ENCODE measurements at regions not wholly inside any gene's neighbourhood (a gene's known extent, or its start where the extent isn't known, plus 50 kb on each side); places are given as distances from the start of the nearest gene placed in this dataset.

DNA sequence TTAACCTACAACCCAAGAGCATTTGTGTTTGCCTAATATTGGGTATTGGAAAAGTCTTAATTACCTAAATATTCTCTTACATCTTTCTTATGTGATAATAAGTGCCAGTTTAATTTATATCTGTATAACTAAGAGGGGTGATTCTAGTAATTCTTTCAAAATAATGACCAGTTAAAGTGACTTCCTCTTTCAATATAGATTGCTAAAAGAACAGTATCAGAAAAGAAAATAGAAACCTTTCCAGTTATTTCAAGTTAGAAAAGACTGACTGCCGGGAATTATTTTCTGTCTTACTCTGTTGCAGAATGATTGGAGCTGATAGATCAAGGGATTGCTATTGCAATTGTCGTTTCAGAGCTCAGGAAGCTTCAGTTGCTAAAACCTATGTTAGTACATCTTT, 525.0 kb upstream of the SEMA3D start:
- no peaks in the 10 kb centered on the region for H3K36me3 ChIP-seq (ENCODE audit: control insufficient read depth in 4 of 4, insufficient read depth in 3 of 4, low read depth in 1 of 4, low read length in 3 of 4)
- no peaks in the 10 kb centered on the region for H3K27me3 ChIP-seq (ENCODE audit: control insufficient read depth in 4 of 4, insufficient read depth in 4 of 4, low read length in 3 of 4)
- peaks cover 0 to 2% (median 0%) of the 10 kb centered on the region in 4 donors for H3K9me3 ChIP-seq (ENCODE audit: control insufficient read depth in 4 of 4, low read length in 3 of 4)
- no peak overlapping the region for H3K4me3 ChIP-seq (ENCODE audit: low read depth in 1 of 3, low read length in 3 of 3)
- 71% methylated on average over 2 of the region's 2 CpGs for WGBS
- H3K27ac ChIP-seq (ENCODE audit: low read depth in 1 of 2, low read length in 2 of 2): no peak overlapping the region
- TF ChIP-seq FOXA2 (IDR thresholded peaks at IDR 0.05) (no peak), EGR1 (IDR thresholded peaks at IDR 0.05; ENCODE audit: low read depth in 2 of 2) (no peak), TAF1 (conservative IDR thresholded peaks at IDR 0.05) (no peak), SP1 (IDR thresholded peaks at IDR 0.05) (no peak), RAD21 (IDR thresholded peaks at IDR 0.05) (no peak), NR2F2 (IDR thresholded peaks at IDR 0.05) (no peak), RXRA (IDR thresholded peaks at IDR 0.05) (no peak), YY1 (IDR thresholded peaks at IDR 0.05) (no peak), GABPA (IDR thresholded peaks at IDR 0.05 in 1 of 2, conservative IDR thresholded peaks at IDR 0.05 in 1 of 2) (no peak), JUND (IDR thresholded peaks at IDR 0.05) (no peak), FOXA1 (IDR thresholded peaks at IDR 0.05) (no peak), HNF4A (conservative IDR thresholded peaks at IDR 0.05) (no peak)
- TF ChIP-seq, protein P1, sequence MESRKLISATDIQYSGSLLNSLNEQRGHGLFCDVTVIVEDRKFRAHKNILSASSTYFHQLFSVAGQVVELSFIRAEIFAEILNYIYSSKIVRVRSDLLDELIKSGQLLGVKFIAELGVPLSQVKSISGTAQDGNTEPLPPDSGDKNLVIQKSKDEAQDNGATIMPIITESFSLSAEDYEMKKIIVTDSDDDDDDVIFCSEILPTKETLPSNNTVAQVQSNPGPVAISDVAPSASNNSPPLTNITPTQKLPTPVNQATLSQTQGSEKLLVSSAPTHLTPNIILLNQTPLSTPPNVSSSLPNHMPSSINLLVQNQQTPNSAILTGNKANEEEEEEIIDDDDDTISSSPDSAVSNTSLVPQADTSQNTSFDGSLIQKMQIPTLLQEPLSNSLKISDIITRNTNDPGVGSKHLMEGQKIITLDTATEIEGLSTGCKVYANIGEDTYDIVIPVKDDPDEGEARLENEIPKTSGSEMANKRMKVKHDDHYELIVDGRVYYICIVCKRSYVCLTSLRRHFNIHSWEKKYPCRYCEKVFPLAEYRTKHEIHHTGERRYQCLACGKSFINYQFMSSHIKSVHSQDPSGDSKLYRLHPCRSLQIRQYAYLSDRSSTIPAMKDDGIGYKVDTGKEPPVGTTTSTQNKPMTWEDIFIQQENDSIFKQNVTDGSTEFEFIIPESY (IDR thresholded peaks at IDR 0.05): no peak
- TF ChIP-seq, protein P2, sequence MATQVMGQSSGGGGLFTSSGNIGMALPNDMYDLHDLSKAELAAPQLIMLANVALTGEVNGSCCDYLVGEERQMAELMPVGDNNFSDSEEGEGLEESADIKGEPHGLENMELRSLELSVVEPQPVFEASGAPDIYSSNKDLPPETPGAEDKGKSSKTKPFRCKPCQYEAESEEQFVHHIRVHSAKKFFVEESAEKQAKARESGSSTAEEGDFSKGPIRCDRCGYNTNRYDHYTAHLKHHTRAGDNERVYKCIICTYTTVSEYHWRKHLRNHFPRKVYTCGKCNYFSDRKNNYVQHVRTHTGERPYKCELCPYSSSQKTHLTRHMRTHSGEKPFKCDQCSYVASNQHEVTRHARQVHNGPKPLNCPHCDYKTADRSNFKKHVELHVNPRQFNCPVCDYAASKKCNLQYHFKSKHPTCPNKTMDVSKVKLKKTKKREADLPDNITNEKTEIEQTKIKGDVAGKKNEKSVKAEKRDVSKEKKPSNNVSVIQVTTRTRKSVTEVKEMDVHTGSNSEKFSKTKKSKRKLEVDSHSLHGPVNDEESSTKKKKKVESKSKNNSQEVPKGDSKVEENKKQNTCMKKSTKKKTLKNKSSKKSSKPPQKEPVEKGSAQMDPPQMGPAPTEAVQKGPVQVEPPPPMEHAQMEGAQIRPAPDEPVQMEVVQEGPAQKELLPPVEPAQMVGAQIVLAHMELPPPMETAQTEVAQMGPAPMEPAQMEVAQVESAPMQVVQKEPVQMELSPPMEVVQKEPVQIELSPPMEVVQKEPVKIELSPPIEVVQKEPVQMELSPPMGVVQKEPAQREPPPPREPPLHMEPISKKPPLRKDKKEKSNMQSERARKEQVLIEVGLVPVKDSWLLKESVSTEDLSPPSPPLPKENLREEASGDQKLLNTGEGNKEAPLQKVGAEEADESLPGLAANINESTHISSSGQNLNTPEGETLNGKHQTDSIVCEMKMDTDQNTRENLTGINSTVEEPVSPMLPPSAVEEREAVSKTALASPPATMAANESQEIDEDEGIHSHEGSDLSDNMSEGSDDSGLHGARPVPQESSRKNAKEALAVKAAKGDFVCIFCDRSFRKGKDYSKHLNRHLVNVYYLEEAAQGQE (IDR thresholded peaks at IDR 0.05): no peak
- TF ChIP-seq, protein P3, sequence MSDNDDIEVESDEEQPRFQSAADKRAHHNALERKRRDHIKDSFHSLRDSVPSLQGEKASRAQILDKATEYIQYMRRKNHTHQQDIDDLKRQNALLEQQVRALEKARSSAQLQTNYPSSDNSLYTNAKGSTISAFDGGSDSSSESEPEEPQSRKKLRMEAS (IDR thresholded peaks at IDR 0.05): no peak
- TF ChIP-seq, protein P4, sequence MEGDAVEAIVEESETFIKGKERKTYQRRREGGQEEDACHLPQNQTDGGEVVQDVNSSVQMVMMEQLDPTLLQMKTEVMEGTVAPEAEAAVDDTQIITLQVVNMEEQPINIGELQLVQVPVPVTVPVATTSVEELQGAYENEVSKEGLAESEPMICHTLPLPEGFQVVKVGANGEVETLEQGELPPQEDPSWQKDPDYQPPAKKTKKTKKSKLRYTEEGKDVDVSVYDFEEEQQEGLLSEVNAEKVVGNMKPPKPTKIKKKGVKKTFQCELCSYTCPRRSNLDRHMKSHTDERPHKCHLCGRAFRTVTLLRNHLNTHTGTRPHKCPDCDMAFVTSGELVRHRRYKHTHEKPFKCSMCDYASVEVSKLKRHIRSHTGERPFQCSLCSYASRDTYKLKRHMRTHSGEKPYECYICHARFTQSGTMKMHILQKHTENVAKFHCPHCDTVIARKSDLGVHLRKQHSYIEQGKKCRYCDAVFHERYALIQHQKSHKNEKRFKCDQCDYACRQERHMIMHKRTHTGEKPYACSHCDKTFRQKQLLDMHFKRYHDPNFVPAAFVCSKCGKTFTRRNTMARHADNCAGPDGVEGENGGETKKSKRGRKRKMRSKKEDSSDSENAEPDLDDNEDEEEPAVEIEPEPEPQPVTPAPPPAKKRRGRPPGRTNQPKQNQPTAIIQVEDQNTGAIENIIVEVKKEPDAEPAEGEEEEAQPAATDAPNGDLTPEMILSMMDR (IDR thresholded peaks at IDR 0.05; ENCODE audit: low read depth, low read length, missing input control): no peak
- H3K4me1 ChIP-seq (ENCODE audit: control insufficient read depth in 4 of 4, insufficient read depth in 4 of 4, low read length in 3 of 4): no peaks in the 10 kb centered on the region
- DNase-seq (ENCODE audit: low spot score): no peak
- H3K9ac ChIP-seq (ENCODE audit: low read depth in 1 of 2, low read length in 2 of 2): no peak overlapping the region

- no peak for TF ChIP-seq HNF4A (conservative IDR thresholded peaks at IDR 0.05)
- no peak for TF ChIP-seq EGR1 (IDR thresholded peaks at IDR 0.05; ENCODE audit: low read depth in 2 of 2)
- TF ChIP-seq, protein P3 (IDR thresholded peaks at IDR 0.05): no peak
- no peak for TF ChIP-seq FOXA1 (IDR thresholded peaks at IDR 0.05)
- no peak for TF ChIP-seq RXRA (IDR thresholded peaks at IDR 0.05)
- TF ChIP-seq JUND (IDR thresholded peaks at IDR 0.05): no peak
- TF ChIP-seq FOXA2 (IDR thresholded peaks at IDR 0.05): no peak
- TF ChIP-seq YY1 (IDR thresholded peaks at IDR 0.05): no peak
- TF ChIP-seq, protein P5, sequence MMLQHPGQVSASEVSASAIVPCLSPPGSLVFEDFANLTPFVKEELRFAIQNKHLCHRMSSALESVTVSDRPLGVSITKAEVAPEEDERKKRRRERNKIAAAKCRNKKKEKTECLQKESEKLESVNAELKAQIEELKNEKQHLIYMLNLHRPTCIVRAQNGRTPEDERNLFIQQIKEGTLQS (IDR thresholded peaks at IDR 0.05): no peak
- TF ChIP-seq, protein P4 (IDR thresholded peaks at IDR 0.05; ENCODE audit: low read depth, low read length, missing input control): no peak
- Histone ChIP-seq H3K27me3 (ENCODE audit: control insufficient read depth in 4 of 4, insufficient read depth in 4 of 4, low read length in 3 of 4) (no peaks in the 10 kb centered on the region), H3K9me3 (ENCODE audit: control insufficient read depth in 4 of 4, low read length in 3 of 4) (peaks cover 0 to 2% (median 0%) of the 10 kb centered on the region in 4 donors), H3K27ac (ENCODE audit: low read depth in 1 of 2, low read length in 2 of 2) (no peak overlapping the region), H3K9ac (ENCODE audit: low read depth in 1 of 2, low read length in 2 of 2) (no peak overlapping the region), H3K4me3 (ENCODE audit: low read depth in 1 of 3, low read length in 3 of 3) (no peak overlapping the region), H3K36me3 (ENCODE audit: control insufficient read depth in 4 of 4, insufficient read depth in 3 of 4, low read depth in 1 of 4, low read length in 3 of 4) (no peaks in the 10 kb centered on the region), H3K4me1 (ENCODE audit: control insufficient read depth in 4 of 4, insufficient read depth in 4 of 4, low read length in 3 of 4) (no peaks in the 10 kb centered on the region)
- WGBS: 87% methylated on average over 2 of the region's 2 CpGs
- no peak for DNase-seq (ENCODE audit: low spot score)
These were observed 524.1 kb upstream of the SEMA3D start for GRCh38 chr7:85710960-85711359.

All from liver (tissue), 8 donors.